ENCODE measurements at regions not wholly inside any gene's neighbourhood (a gene's known extent, or its start where the extent isn't known, plus 50 kb on each side); places are given as distances from the start of the nearest gene placed in this dataset.

- no peaks in the 10 kb centered on the region for H3K36me3 ChIP-seq
- intact Hi-C loops (cut with DNase I), result no loop called here
- DNase-seq, result no peak
- H3K27me3 ChIP-seq, result no peaks in the 10 kb centered on the region
- no peak for TF ChIP-seq CTCF (IDR thresholded peaks at IDR 0.05)
- H3K9me3 ChIP-seq, result no peaks in the 10 kb centered on the region
- no peaks in the 10 kb centered on the region for H3K4me1 ChIP-seq
- no peak overlapping the region for H3K4me3 ChIP-seq
- no peak overlapping the region for H3K27ac ChIP-seq
- H3K9ac ChIP-seq (ENCODE audit: low read depth in 2 of 2, low read length in 2 of 2), result no peak overlapping the region
Observed at GRCh38 chr21:26743524-26743923, 101.7 kb downstream of the ADAMTS1 start.

GRCh38 chr21:26739189-26739588, 106.0 kb downstream of the ADAMTS1 start:
- no peak overlapping the region for H3K27ac ChIP-seq
- no peak for TF ChIP-seq CTCF (IDR thresholded peaks at IDR 0.05)
- intact Hi-C loops (cut with DNase I), result no loop called here
- H3K36me3 ChIP-seq, result no peaks in the 10 kb centered on the region
- no peak for DNase-seq
- no peak overlapping the region for H3K4me3 ChIP-seq
- H3K27me3 ChIP-seq, result no peaks in the 10 kb centered on the region
- no peak overlapping the region for H3K9ac ChIP-seq (ENCODE audit: low read depth in 2 of 2, low read length in 2 of 2)
- no peaks in the 10 kb centered on the region for H3K4me1 ChIP-seq
- no peaks in the 10 kb centered on the region for H3K9me3 ChIP-seq

GRCh38 chr21:26736449-26736848, 108.8 kb downstream of the ADAMTS1 start:
- intact Hi-C loops (cut with DNase I), result no loop called here
- Histone ChIP-seq H3K27me3 (no peaks in the 10 kb centered on the region), H3K4me3 (no peak overlapping the region), H3K9me3 (no peaks in the 10 kb centered on the region), H3K4me1 (no peaks in the 10 kb centered on the region), H3K36me3 (no peaks in the 10 kb centered on the region), H3K9ac (ENCODE audit: low read depth in 2 of 2, low read length in 2 of 2) (no peak overlapping the region), H3K27ac (no peak overlapping the region)
- DNase-seq, result no peak
- TF ChIP-seq CTCF (IDR thresholded peaks at IDR 0.05), result no peak

GRCh38 chr21:26732432-26733221, 112.6 kb downstream of the ADAMTS1 start:
- peak; percentile 36 for DNase-seq
- no peaks in the 10 kb centered on the region for H3K36me3 ChIP-seq
- H3K9ac ChIP-seq (ENCODE audit: low read depth in 2 of 2, low read length in 2 of 2), result no peak overlapping the region
- intact Hi-C loops (cut with DNase I), result no loop called here
- H3K27me3 ChIP-seq, result no peaks in the 10 kb centered on the region
- no peak overlapping the region for H3K4me3 ChIP-seq
- H3K27ac ChIP-seq, result no peak overlapping the region
- H3K9me3 ChIP-seq, result no peaks in the 10 kb centered on the region
- peak; percentile 46 for TF ChIP-seq CTCF (IDR thresholded peaks at IDR 0.05)
- no peaks in the 10 kb centered on the region for H3K4me1 ChIP-seq

- intact Hi-C loops (cut with DNase I), result loop anchor here (5.0 to 10.0 kb wide), 2 partner anchors 845 to 1112 kb away; partner anchors contain the start of gene MRPL39
- no peak overlapping the region for H3K27ac ChIP-seq
Observed at GRCh38 chr21:26719750-26720149, 125.5 kb downstream of the ADAMTS1 start.

More at GRCh38 chr21:26719750-26720149, 125.5 kb downstream of the ADAMTS1 start:
- Histone ChIP-seq H3K9ac (ENCODE audit: low read depth in 2 of 2, low read length in 2 of 2) (no peak overlapping the region), H3K27me3 (no peaks in the 10 kb centered on the region), H3K9me3 (no peaks in the 10 kb centered on the region), H3K4me3 (no peak overlapping the region), H3K4me1 (no peaks in the 10 kb centered on the region), H3K36me3 (no peaks in the 10 kb centered on the region)
- no peak for TF ChIP-seq CTCF (IDR thresholded peaks at IDR 0.05)
- no peak for DNase-seq

Measured in colonic mucosa (tissue), 4 donors.